ENCODE measurements at regions not wholly inside any gene's neighbourhood (a gene's known extent, or its start where the extent isn't known, plus 50 kb on each side); places are given as distances from the start of the nearest gene placed in this dataset.

DNA sequence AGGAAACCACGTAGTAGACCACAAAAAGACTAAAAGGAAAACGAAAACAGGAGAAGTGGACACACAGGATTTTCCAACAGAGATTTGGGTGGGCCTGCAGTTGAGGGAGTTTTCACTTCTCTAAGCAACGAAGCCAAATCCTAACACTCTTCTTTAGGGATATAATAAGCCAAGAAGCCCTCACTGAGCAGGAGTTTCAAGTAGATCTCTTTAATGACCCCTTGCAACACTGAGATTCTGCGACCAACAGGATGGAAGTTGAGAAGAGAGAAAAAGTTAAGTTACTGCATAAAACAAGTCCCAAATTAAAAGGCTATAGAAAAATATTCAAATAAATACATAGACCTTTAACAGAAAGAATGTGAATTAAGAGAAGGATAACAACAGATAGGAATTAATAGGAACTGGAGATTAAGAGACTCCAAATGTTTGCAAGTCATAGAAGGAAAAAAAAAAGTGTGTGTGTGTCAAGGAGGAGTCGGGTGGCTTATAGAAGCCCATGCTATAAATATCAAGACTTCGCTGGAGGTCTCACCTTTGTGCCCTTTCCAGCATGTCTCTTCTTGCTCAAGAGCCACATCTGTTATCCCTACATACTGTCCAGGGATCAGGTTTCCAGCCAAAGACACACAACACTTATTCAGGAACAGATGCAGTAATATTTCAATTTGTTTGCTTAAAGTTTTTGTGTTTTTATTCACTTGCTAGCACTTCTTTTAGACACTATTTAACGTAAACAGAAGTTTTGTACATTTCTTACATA lies 69.4 kb upstream of the ARHGAP28 start:
- peak; percentile 60 for DNase-seq

GRCh38 chr18:6661692-6662415 lies 67.7 kb upstream of the ARHGAP28 start:
- no peak for DNase-seq

DNA sequence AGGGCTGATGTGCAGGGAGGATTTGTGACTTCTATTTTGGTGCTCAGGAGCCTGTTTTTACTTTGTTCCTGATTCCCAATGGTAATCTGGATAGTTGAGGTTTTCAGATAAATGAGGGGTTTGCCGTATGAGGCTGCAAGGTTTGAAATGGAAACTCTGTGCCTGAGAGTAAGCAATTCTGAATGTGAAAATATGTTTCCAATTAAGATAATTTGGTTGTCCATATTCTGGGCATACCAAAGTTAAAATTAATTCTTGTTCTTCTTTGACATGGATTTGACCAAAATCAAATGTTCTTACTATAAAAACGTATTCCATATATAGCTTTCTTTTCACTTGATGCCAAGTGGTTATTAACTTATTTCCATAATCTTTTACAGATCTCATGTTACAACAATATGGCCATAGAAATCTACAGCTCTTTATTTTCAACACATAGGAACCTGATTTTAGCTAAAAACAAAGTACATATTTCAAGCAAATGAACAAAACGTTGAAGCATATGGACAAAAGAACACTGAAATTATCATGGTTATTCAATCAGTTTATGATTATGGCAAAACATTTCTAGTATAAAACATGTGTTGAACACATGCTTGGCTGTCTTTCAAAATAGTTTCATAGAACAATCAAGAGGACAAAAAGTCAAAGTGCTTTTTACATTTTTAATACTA lies 63.4 kb upstream of the ARHGAP28 start:
- DNase-seq, result no peak

GRCh38 chr18:6668836-6669235 lies 60.7 kb upstream of the ARHGAP28 start:
- DNase-seq, result no peak

GRCh38 chr18:6672821-6673308 lies 56.7 kb upstream of the ARHGAP28 start:
- DNase-seq, result no peak

DNA sequence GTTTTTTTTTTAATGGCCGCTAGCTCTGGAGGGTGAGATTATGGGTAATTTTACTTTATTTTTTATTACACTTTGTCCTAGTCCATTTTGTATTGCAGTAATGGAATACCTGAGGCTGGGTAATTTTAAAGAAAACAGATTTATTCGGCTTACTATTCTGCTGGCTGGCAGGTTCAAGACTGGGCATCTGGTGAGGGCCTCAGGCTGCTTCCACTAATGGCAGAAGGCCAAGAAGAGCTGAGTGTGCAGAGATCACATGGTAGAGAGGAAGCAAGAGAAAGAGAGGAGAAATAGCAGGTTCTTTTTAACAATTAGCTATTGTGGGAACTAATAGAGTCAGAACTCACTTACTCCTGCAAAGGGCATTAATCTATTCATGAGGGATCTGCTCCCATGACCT lies 52.4 kb upstream of the ARHGAP28 start:
- no peak for DNase-seq

DNA sequence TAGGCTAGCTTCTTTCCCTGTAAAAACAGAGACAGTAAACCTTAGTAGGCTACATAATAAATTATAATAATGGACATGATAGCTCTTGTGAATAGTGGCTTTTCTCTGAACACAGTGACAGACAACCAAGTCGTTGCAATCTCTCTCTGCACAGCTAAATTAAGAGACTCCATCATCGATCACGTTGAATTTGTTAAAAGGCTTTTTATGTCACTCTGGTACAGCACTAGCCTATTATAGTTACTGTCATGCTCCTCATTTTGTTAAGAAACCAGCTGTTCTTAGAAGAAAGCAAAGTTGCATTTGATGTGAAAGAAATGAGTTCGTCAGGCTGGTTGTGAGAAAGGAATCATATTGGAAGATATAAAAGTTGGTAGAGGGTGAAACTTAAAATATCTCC lies 50.3 kb upstream of the ARHGAP28 start:
- no peak for DNase-seq
